Loucy (cell line): ENCODE measurements at regions not wholly inside any gene's neighbourhood (a gene's known extent, or its start where the extent isn't known, plus 50 kb on each side); places are given as distances from the start of the nearest gene placed in this dataset.

Source experiments
- EZH2phosphoT487 ChIP-seq: fragments of 200-600 bp; IDR thresholded peaks from 2 replicates; pipeline ENCODE4 v1.6.1; 2018; ENCODE audit warnings: antibody characterized with exemption, mild to moderate bottlenecking, moderate library complexity, borderline replicate concordance
- TF ChIP-seq, protein P1 (sequence below): fragments of 200-600 bp; sonication (generic); conservative IDR thresholded peaks from 2 replicates; pipeline ENCODE4 v1.5.1; 2014; ENCODE audit warnings: mild to moderate bottlenecking, antibody characterized with exemption, low read length

DNA sequence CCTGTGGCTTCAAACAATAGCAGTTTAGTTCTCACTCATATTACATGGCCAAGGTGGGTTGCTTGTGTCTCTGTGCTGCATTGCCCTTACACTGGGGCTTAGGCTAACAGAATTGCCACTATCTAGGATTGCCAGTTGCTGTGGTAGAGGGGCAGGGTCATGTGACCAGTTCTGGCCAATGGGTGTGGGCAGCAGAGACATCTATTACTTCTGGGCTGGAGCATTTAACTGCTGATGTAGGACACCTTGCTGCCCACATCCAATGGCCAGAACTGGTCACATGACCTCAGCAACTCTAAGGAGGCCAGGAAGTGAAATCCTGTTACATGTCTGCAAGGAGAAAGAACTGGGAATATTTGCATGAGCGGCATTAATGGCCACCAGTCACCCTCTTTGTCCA is 199.3 kb downstream of the C9orf152 start:
- TF ChIP-seq, protein P1, sequence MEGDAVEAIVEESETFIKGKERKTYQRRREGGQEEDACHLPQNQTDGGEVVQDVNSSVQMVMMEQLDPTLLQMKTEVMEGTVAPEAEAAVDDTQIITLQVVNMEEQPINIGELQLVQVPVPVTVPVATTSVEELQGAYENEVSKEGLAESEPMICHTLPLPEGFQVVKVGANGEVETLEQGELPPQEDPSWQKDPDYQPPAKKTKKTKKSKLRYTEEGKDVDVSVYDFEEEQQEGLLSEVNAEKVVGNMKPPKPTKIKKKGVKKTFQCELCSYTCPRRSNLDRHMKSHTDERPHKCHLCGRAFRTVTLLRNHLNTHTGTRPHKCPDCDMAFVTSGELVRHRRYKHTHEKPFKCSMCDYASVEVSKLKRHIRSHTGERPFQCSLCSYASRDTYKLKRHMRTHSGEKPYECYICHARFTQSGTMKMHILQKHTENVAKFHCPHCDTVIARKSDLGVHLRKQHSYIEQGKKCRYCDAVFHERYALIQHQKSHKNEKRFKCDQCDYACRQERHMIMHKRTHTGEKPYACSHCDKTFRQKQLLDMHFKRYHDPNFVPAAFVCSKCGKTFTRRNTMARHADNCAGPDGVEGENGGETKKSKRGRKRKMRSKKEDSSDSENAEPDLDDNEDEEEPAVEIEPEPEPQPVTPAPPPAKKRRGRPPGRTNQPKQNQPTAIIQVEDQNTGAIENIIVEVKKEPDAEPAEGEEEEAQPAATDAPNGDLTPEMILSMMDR: no peak
- TF ChIP-seq EZH2phosphoT487: no peak
